ENCODE measurements at regions not wholly inside any gene's neighbourhood (a gene's known extent, or its start where the extent isn't known, plus 50 kb on each side); places are given as distances from the start of the nearest gene placed in this dataset.

- no peak for TF ChIP-seq BRF2 (CRISPR knock-in tag; IDR thresholded peaks at IDR 0.05)
- TF ChIP-seq ZBTB20 (CRISPR knock-in tag; IDR thresholded peaks at IDR 0.05; ENCODE audit: borderline replicate concordance, low read depth): no peak
- TF ChIP-seq POLR2G (IDR thresholded peaks at IDR 0.05; ENCODE audit: low read depth, low read length): no peak
- no peak for TF ChIP-seq CBX2 (IDR thresholded peaks at IDR 0.05; ENCODE audit: low read depth, low read length)
- no peak for TF ChIP-seq CBX2 (CRISPR knock-in tag; IDR thresholded peaks at IDR 0.05; ENCODE audit: low read depth)
- no peak for TF ChIP-seq RBM39 (IDR thresholded peaks at IDR 0.05; ENCODE audit: low read depth, low read length, poor library complexity, severe bottlenecking)
- TF ChIP-seq, protein P1, sequence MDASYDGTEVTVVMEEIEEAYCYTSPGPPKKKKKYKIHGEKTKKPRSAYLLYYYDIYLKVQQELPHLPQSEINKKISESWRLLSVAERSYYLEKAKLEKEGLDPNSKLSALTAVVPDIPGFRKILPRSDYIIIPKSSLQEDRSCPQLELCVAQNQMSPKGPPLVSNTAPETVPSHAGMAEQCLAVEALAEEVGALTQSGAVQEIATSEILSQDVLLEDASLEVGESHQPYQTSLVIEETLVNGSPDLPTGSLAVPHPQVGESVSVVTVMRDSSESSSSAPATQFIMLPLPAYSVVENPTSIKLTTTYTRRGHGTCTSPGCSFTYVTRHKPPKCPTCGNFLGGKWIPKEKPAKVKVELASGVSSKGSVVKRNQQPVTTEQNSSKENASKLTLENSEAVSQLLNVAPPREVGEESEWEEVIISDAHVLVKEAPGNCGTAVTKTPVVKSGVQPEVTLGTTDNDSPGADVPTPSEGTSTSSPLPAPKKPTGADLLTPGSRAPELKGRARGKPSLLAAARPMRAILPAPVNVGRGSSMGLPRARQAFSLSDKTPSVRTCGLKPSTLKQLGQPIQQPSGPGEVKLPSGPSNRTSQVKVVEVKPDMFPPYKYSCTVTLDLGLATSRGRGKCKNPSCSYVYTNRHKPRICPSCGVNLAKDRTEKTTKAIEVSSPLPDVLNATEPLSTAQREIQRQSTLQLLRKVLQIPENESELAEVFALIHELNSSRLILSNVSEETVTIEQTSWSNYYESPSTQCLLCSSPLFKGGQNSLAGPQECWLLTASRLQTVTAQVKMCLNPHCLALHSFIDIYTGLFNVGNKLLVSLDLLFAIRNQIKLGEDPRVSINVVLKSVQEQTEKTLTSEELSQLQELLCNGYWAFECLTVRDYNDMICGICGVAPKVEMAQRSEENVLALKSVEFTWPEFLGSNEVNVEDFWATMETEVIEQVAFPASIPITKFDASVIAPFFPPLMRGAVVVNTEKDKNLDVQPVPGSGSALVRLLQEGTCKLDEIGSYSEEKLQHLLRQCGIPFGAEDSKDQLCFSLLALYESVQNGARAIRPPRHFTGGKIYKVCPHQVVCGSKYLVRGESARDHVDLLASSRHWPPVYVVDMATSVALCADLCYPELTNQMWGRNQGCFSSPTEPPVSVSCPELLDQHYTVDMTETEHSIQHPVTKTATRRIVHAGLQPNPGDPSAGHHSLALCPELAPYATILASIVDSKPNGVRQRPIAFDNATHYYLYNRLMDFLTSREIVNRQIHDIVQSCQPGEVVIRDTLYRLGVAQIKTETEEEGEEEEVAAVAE (CRISPR knock-in tag; IDR thresholded peaks at IDR 0.05; ENCODE audit: borderline replicate concordance): no peak
- TF ChIP-seq NFE2L1 (CRISPR knock-in tag; IDR thresholded peaks at IDR 0.05; ENCODE audit: borderline replicate concordance): no peak
- TF ChIP-seq CREB3 (CRISPR knock-in tag; IDR thresholded peaks at IDR 0.05): no peak
- no peak for TF ChIP-seq FOXA1 (IDR thresholded peaks at IDR 0.05)
- no peak for TF ChIP-seq FOXA1 (CRISPR knock-in tag; IDR thresholded peaks at IDR 0.05)
- TF ChIP-seq, protein P2, sequence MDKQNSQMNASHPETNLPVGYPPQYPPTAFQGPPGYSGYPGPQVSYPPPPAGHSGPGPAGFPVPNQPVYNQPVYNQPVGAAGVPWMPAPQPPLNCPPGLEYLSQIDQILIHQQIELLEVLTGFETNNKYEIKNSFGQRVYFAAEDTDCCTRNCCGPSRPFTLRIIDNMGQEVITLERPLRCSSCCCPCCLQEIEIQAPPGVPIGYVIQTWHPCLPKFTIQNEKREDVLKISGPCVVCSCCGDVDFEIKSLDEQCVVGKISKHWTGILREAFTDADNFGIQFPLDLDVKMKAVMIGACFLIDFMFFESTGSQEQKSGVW (CRISPR knock-in tag; IDR thresholded peaks at IDR 0.05; ENCODE audit: borderline replicate concordance): no peak
- no peak for TF ChIP-seq SP2 (CRISPR knock-in tag; IDR thresholded peaks at IDR 0.05)
- no peak for TF ChIP-seq SIX1 (CRISPR knock-in tag; IDR thresholded peaks at IDR 0.05; ENCODE audit: borderline replicate concordance)
- TF ChIP-seq ZBTB44 (CRISPR knock-in tag; IDR thresholded peaks at IDR 0.05): no peak
- TF ChIP-seq CREB1 (IDR thresholded peaks at IDR 0.05): 0 out of 2 replicates have a peak, but pooled peaks have one; percentile 18
- TF ChIP-seq CREB1 (CRISPR knock-in tag; IDR thresholded peaks at IDR 0.05): 0 out of 2 replicates have a peak, but pooled peaks have one; percentile 22
- no peak for TF ChIP-seq SMAD1 (CRISPR knock-in tag; IDR thresholded peaks at IDR 0.05; ENCODE audit: borderline replicate concordance, low read depth)
- peak; percentile 86 for TF ChIP-seq RAD21 (CRISPR knock-in tag; IDR thresholded peaks at IDR 0.05)
- TF ChIP-seq BRD4 (CRISPR knock-in tag; IDR thresholded peaks at IDR 0.05): no peak
- TF ChIP-seq MBD4 (IDR thresholded peaks at IDR 0.05; ENCODE audit: borderline replicate concordance, low read length): no peak
- 0 out of 2 replicates have a peak, but pooled peaks have one; percentile 29 for TF ChIP-seq TGIF2 (CRISPR knock-in tag; IDR thresholded peaks at IDR 0.05)
These were observed 542.3 kb downstream of the QKI start (continued) for GRCh38 chr6:163956571-163957407.

Measured in HepG2 (cell line).